ENCODE measurements at regions not wholly inside any gene's neighbourhood (a gene's known extent, or its start where the extent isn't known, plus 50 kb on each side); places are given as distances from the start of the nearest gene placed in this dataset.

DNA sequence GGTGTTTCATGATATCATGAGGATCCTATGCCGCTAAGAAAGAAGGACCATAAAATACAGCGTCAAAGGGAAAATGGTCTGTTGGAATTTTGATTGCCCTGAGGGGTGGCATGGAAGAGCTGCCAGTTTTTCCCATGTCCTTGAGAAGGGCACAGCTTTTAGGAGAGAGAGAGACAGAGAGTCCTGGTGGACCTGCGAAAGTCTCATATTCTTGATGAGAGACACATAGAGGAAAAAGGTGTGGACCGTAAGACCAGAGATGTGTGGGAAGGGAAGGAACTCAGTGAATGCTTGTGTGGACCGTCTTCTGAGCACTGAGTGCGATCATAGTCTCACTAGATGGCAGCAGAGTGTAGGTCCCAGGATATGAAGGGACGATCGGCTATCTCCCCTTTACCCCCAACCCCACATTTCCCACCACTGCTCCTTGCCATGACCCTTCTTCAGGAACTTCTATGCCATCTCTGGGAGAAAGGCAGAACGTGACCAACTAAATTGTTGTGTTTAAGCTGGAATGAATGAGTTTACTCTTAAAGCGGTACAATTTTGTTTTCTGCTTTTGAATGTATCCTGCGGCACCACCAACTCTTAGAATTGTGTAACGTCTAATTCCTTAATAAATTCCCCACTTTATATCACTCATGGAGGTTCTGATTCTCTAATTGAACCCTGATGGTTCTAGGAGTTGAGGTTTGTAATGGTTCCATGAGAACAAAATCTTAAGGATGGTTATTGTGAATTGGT is 117.7 kb downstream of the CTH start:
- no peak overlapping the region for H3K4me2 ChIP-seq (ENCODE audit: low read depth, low read length, poor library complexity, severe bottlenecking)
- no peak overlapping the region for H3K9ac ChIP-seq (ENCODE audit: low read depth, low read length, poor library complexity, severe bottlenecking)
- H2AFZ ChIP-seq (ENCODE audit: low read length), result peak overlapping the region; percentile 44

GRCh38 chr1:70536708-70537366 is 125.8 kb downstream of the CTH start:
- no peaks in the 10 kb centered on the region for H3K9me2 ChIP-seq (replicated peaks; ENCODE audit: low read depth, low read length)
- no peaks in the 10 kb centered on the region for H3K4me1 ChIP-seq (ENCODE audit: insufficient read depth, low read length, poor library complexity, severe bottlenecking)
- H3K27me3 ChIP-seq (ENCODE audit: insufficient read depth, low read length, poor library complexity, severe bottlenecking), result no peaks in the 10 kb centered on the region
- H3K9ac ChIP-seq (ENCODE audit: low read depth, low read length, poor library complexity, severe bottlenecking), result no peak overlapping the region
- TF ChIP-seq, protein P1, sequence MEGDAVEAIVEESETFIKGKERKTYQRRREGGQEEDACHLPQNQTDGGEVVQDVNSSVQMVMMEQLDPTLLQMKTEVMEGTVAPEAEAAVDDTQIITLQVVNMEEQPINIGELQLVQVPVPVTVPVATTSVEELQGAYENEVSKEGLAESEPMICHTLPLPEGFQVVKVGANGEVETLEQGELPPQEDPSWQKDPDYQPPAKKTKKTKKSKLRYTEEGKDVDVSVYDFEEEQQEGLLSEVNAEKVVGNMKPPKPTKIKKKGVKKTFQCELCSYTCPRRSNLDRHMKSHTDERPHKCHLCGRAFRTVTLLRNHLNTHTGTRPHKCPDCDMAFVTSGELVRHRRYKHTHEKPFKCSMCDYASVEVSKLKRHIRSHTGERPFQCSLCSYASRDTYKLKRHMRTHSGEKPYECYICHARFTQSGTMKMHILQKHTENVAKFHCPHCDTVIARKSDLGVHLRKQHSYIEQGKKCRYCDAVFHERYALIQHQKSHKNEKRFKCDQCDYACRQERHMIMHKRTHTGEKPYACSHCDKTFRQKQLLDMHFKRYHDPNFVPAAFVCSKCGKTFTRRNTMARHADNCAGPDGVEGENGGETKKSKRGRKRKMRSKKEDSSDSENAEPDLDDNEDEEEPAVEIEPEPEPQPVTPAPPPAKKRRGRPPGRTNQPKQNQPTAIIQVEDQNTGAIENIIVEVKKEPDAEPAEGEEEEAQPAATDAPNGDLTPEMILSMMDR (conservative IDR thresholded peaks at IDR 0.05; ENCODE audit: low read length), result no peak
- TF ChIP-seq EZH2phosphoT487 (IDR thresholded peaks at IDR 0.05; ENCODE audit: borderline replicate concordance), result no peak
- no peaks in the 10 kb centered on the region for H3K36me3 ChIP-seq (ENCODE audit: insufficient read depth, low read length)
- H3K79me2 ChIP-seq (ENCODE audit: insufficient read depth, low read length), result no peaks in the 10 kb centered on the region
- H3K9me3 ChIP-seq (ENCODE audit: insufficient read depth, low read depth, low read length), result no peaks in the 10 kb centered on the region
- H3K4me2 ChIP-seq (ENCODE audit: low read depth, low read length, poor library complexity, severe bottlenecking), result no peak overlapping the region
- H3K4me3 ChIP-seq (ENCODE audit: low read length, poor library complexity, severe bottlenecking), result no peak overlapping the region
- no peaks in the 10 kb centered on the region for H4K20me1 ChIP-seq (ENCODE audit: insufficient read depth, low read length, poor library complexity, severe bottlenecking)
- H2AFZ ChIP-seq (ENCODE audit: low read length), result no peak overlapping the region; the same call in 1 of the 2 replicates
- H3F3A ChIP-seq (ENCODE audit: low read depth), result no peaks in the 10 kb centered on the region

More for the DNA sequence above, 117.7 kb downstream of the CTH start:
- Histone ChIP-seq H3F3A (ENCODE audit: low read depth) (no peaks in the 10 kb centered on the region; the same call in 1 of the 2 replicates), H3K79me2 (ENCODE audit: insufficient read depth, low read length) (no peaks in the 10 kb centered on the region), H3K9me2 (replicated peaks; ENCODE audit: low read depth, low read length) (no peaks in the 10 kb centered on the region), H3K9me3 (ENCODE audit: insufficient read depth, low read depth, low read length) (no peaks in the 10 kb centered on the region), H3K27me3 (ENCODE audit: insufficient read depth, low read length, poor library complexity, severe bottlenecking) (no peaks in the 10 kb centered on the region), H3K36me3 (ENCODE audit: insufficient read depth, low read length) (no peaks in the 10 kb centered on the region), H3K4me1 (ENCODE audit: insufficient read depth, low read length, poor library complexity, severe bottlenecking) (peaks cover 15% of the 10 kb centered on the region), H4K20me1 (ENCODE audit: insufficient read depth, low read length, poor library complexity, severe bottlenecking) (no peaks in the 10 kb centered on the region), H3K4me3 (ENCODE audit: low read length, poor library complexity, severe bottlenecking) (no peak overlapping the region)
- TF ChIP-seq, protein P1 (conservative IDR thresholded peaks at IDR 0.05; ENCODE audit: low read length), result peak; percentile 75
- no peak for TF ChIP-seq EZH2phosphoT487 (IDR thresholded peaks at IDR 0.05; ENCODE audit: borderline replicate concordance)

GRCh38 chr1:70537788-70538187 is 126.7 kb downstream of the CTH start:
- Histone ChIP-seq H2AFZ (ENCODE audit: low read length) (no peak overlapping the region), H3K9me3 (ENCODE audit: insufficient read depth, low read depth, low read length) (no peaks in the 10 kb centered on the region), H3K4me2 (ENCODE audit: low read depth, low read length, poor library complexity, severe bottlenecking) (no peak overlapping the region), H3K4me1 (ENCODE audit: insufficient read depth, low read length, poor library complexity, severe bottlenecking) (no peaks in the 10 kb centered on the region), H3K36me3 (ENCODE audit: insufficient read depth, low read length) (no peaks in the 10 kb centered on the region), H3K9me2 (replicated peaks; ENCODE audit: low read depth, low read length) (no peaks in the 10 kb centered on the region), H3K9ac (ENCODE audit: low read depth, low read length, poor library complexity, severe bottlenecking) (no peak overlapping the region), H3K4me3 (ENCODE audit: low read length, poor library complexity, severe bottlenecking) (no peak overlapping the region), H3K79me2 (ENCODE audit: insufficient read depth, low read length) (no peaks in the 10 kb centered on the region), H3K27me3 (ENCODE audit: insufficient read depth, low read length, poor library complexity, severe bottlenecking) (no peaks in the 10 kb centered on the region), H3F3A (ENCODE audit: low read depth) (no peaks in the 10 kb centered on the region), H4K20me1 (ENCODE audit: insufficient read depth, low read length, poor library complexity, severe bottlenecking) (no peaks in the 10 kb centered on the region)
- no peak for TF ChIP-seq EZH2phosphoT487 (IDR thresholded peaks at IDR 0.05; ENCODE audit: borderline replicate concordance)
- TF ChIP-seq, protein P1 (conservative IDR thresholded peaks at IDR 0.05; ENCODE audit: low read length), result no peak
